Ovary (tissue), 7 donors: ENCODE measurements at regions not wholly inside any gene's neighbourhood (a gene's known extent, or its start where the extent isn't known, plus 50 kb on each side); places are given as distances from the start of the nearest gene placed in this dataset.

Experiments
- DNase-seq, 5 donors: peaks; one replicate each; pipeline ENCODE4 v3.0.0-alpha.2; 2019 to 2020
- H3K27ac ChIP-seq, 2 donors: fragments of 200-600 bp; one replicate each; pipeline versions ENCODE4 v1.5.1 to v1.8.0; 2019 to 2022
- H3K27me3 ChIP-seq: fragments of 200-600 bp; one replicate; pipeline ENCODE4 v1.8.0; 2022
- H3K36me3 ChIP-seq: fragments of 200-600 bp; sonication (generic); one replicate; pipeline ENCODE4 v1.5.1; 2019
- H3K4me1 ChIP-seq: one replicate; pipeline ENCODE4 v1.8.1; 2013; ENCODE audit warnings: mild to moderate bottlenecking, moderate library complexity; ENCODE audit not compliant: insufficient read depth
- H3K4me3 ChIP-seq: fragments of 200-600 bp; sonication (generic); one replicate; pipeline ENCODE4 v1.5.1; 2017
- H3K9me3 ChIP-seq, 2 donors: fragments of 200-600 bp in 1 of 2; sonication (generic) in 1 of 2; one replicate each; pipeline versions ENCODE4 v1.5.1 to v1.8.1; 2013 to 2019; ENCODE audit warnings: mild to moderate bottlenecking in 1 of 2, moderate library complexity in 1 of 2
- EP300 ChIP-seq: sonication (generic); formaldehyde crosslinking; IDR thresholded peaks from one replicate; pipeline ENCODE4 v1.6.1; 2017; ENCODE audit warnings: antibody characterized with exemption
- POLR2A ChIP-seq: fragments of 450-650 bp; IDR thresholded peaks from one replicate; pipeline ENCODE4 v1.6.1; 2017; ENCODE audit warnings: antibody characterized with exemption, mild to moderate bottlenecking, moderate library complexity
- WGBS, 3 donors: extraction: QIAGEN DNeasy Blood & Tissue Kit in 1 of 3; methylation state at CpG; one replicate each; pipeline versions ENCODE4 v1.1.5 to v1.1.7; 2013 to 2017; 5-methylcytosine and 5-hydroxymethylcytosine counted together
- intact Hi-C, 4 donors: fragments of 100-400 bp; cut with DNase I; formaldehyde crosslinking; loops; one replicate each; pipeline versions ENCODE4 v1.11.0 to v1.15.1; 2022 to 2023
- TF ChIP-seq, protein P1 (sequence below), 3 donors: fragments of 450-650 bp in 2 of 3; fragments of 200-600 bp in 1 of 3; IDR thresholded peaks; one replicate each; pipeline versions ENCODE4 v1.5.1 to v1.8.0; 2016 to 2022; ENCODE audit warnings: antibody characterized with exemption in 3 of 3, mild to moderate bottlenecking in 1 of 3
- donor health status: DM: no; HTN: no; CAD: no; lungs with moderate emphysema.
- donor health status: DM: no; HTN: no; CAD: no.
- donor health status: Bipolar disorder and iron deficiency.
- donor health status: DM: no; HTN: no; CAD: no.
- donor health status: DM: yes; HTN: yes; CAD: no.

DNA sequence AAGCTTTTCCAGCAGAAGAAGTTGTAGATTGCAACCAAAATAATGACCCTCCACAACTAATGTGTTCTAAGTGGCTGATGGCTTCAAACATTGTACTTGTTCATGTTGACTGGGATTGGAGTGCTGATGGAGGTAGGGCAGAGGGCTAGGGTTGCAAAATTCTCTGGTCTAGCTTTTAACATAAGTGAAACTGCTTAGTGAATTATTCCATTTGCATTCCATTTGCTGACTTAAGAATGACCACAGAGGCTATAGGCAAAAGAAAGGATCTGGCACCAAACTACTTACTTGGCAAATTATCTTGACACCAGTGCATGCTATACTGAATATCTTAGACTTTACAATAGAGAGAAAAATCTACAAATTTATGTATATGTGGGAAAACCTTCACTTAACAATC is 287.0 kb downstream of the FGF9 start:
- Histone ChIP-seq H3K4me1 (no peaks in the 10 kb centered on the region), H3K9me3 (no peaks in the 10 kb centered on the region), H3K27ac (no peak overlapping the region), H3K4me3 (no peak overlapping the region), H3K36me3 (no peaks in the 10 kb centered on the region), H3K27me3 (no peaks in the 10 kb centered on the region)
- TF ChIP-seq EP300 = no peak
- TF ChIP-seq, protein P1, sequence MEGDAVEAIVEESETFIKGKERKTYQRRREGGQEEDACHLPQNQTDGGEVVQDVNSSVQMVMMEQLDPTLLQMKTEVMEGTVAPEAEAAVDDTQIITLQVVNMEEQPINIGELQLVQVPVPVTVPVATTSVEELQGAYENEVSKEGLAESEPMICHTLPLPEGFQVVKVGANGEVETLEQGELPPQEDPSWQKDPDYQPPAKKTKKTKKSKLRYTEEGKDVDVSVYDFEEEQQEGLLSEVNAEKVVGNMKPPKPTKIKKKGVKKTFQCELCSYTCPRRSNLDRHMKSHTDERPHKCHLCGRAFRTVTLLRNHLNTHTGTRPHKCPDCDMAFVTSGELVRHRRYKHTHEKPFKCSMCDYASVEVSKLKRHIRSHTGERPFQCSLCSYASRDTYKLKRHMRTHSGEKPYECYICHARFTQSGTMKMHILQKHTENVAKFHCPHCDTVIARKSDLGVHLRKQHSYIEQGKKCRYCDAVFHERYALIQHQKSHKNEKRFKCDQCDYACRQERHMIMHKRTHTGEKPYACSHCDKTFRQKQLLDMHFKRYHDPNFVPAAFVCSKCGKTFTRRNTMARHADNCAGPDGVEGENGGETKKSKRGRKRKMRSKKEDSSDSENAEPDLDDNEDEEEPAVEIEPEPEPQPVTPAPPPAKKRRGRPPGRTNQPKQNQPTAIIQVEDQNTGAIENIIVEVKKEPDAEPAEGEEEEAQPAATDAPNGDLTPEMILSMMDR (IDR thresholded peaks at IDR 0.05) = no peak
- TF ChIP-seq POLR2A = no peak
- intact Hi-C loops = no loop called here
- DNase-seq = no peak

DNA sequence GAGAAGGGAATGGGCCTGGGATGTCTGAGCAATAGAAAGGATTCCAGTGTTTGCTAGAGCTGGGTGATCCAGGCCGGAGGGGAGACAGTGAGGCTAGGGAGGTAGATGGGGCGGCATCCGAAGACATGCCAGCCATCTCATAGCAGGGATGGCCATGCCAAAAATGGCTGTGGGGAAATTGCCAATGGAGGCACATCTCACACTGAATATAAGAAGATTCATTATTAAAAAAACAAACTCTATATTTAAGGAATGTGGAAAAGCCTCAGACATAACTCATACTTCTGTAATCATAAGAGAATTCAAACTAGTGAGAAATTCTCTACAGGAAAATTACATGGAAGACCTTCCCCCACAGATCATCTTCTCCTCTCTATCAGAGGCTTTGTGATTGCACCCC is 289.2 kb downstream of the FGF9 start:
- WGBS, 3 donors = 77 to 86% (median 84%) methylated on average over 3 of the region's 3 CpGs
- H3K27me3 ChIP-seq = no peaks in the 10 kb centered on the region
- TF ChIP-seq EP300 (no peak), POLR2A (no peak)
- TF ChIP-seq, protein P1 (IDR thresholded peaks at IDR 0.05) = no peak
- intact Hi-C loops = no loop called here
- H3K27ac ChIP-seq = no peak overlapping the region
- DNase-seq = no peak
- no peaks in the 10 kb centered on the region for H3K4me1 ChIP-seq
- H3K4me3 ChIP-seq = no peak overlapping the region
- no peaks in the 10 kb centered on the region for H3K9me3 ChIP-seq
- H3K36me3 ChIP-seq = no peaks in the 10 kb centered on the region

DNA sequence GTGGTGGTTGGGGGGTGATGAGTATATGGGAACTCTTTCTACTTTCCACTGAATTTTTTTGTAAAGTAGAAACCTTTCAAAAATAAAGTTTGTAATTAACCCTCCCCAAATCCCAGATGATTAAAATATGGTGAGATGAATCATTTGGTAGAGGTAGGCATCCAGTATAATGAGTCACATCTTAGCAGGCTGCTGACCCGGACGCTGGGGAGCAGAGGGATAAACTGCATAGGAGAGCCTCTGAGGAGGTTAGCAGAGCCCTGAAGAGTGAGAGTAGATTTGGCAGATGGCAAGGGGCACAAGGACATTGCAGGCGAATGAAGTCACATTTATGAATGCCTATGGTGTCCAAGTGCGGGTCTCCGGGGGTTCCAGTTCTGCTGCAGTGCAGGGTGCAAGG is 293.8 kb downstream of the FGF9 start:
- Histone ChIP-seq H3K27ac (no peak overlapping the region), H3K27me3 (no peaks in the 10 kb centered on the region), H3K4me1 (no peaks in the 10 kb centered on the region), H3K4me3 (no peak overlapping the region), H3K36me3 (no peaks in the 10 kb centered on the region), H3K9me3 (no peaks in the 10 kb centered on the region)
- WGBS, 3 donors = 83 to 85% (median 85%) methylated on average over 5 of the region's 5 CpGs
- DNase-seq = no peak
- intact Hi-C loops = no loop called here
- TF ChIP-seq EP300 (no peak), POLR2A (no peak)
- TF ChIP-seq, protein P1 (IDR thresholded peaks at IDR 0.05) = no peak

DNA sequence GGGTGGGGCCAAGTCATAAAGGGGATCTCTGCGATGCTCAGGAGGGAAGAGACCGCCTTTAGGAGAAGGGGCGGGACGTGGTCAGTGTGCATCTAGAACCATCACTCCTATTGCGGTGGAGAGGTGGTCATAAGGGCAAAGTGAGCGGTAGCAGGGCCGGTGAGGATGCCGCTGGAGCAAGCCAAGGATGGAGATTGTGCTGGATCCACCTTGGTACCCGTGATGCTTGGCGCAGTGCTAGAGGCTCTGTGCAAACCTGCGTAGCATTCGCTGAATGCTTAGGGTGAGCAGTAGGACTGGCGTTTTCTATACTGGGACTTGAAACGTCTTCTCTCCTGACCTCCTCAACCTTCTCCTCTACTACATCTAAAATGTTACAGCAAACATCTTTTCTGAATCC is 294.2 kb downstream of the FGF9 start:
- WGBS, 3 donors = 90 to 92% (median 91%) methylated on average over 14 of the region's 14 CpGs
- intact Hi-C loops = no loop called here
- no peaks in the 10 kb centered on the region for H3K27me3 ChIP-seq
- H3K27ac ChIP-seq = no peak overlapping the region
- no peaks in the 10 kb centered on the region for H3K4me1 ChIP-seq
- no peaks in the 10 kb centered on the region for H3K9me3 ChIP-seq
- no peak for TF ChIP-seq EP300
- no peak for TF ChIP-seq POLR2A
- TF ChIP-seq, protein P1 (IDR thresholded peaks at IDR 0.05) = no peak
- DNase-seq = no peak
- no peak overlapping the region for H3K4me3 ChIP-seq
- H3K36me3 ChIP-seq = no peaks in the 10 kb centered on the region

DNA sequence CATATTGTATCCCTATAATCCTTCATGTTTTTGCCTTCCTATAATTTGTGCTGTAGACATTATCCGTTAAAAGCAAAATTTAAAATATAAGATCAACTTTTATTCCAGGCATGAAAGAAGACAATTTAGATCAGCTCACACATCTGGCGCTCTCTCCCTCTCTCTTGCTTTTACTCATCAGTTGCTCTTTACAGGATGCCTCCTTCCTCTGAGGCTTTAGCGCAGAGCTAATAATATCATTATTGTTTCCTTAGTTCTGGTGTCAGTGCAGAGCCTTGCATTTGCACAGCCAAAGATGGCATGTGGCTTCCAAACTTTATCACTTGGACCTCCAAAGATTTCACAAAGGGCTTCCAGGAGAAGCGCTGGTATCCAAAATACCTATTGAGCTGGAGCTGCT is 295.1 kb downstream of the FGF9 start:
- H3K4me1 ChIP-seq = no peaks in the 10 kb centered on the region
- DNase-seq = no peak
- TF ChIP-seq POLR2A = no peak
- TF ChIP-seq EP300 = no peak
- TF ChIP-seq, protein P1 (IDR thresholded peaks at IDR 0.05) = no peak
- no peaks in the 10 kb centered on the region for H3K27me3 ChIP-seq
- no peak overlapping the region for H3K4me3 ChIP-seq
- no peaks in the 10 kb centered on the region for H3K9me3 ChIP-seq
- intact Hi-C loops = no loop called here
- no peak overlapping the region for H3K27ac ChIP-seq
- 89 to 95% (median 95%) methylated on average over 4 of the region's 4 CpGs for WGBS, 3 donors
- no peaks in the 10 kb centered on the region for H3K36me3 ChIP-seq
